DOHH2 (cell line): ENCODE measurements at regions not wholly inside any gene's neighbourhood (a gene's known extent, or its start where the extent isn't known, plus 50 kb on each side); places are given as distances from the start of the nearest gene placed in this dataset.

Experiments used
- EZH2phosphoT487 ChIP-seq: fragments of 200-600 bp; sonication (generic); IDR thresholded peaks from 2 replicates; pipeline ENCODE4 v1.6.1; 2017; ENCODE audit warnings: borderline replicate concordance, mild to moderate bottlenecking, antibody characterized with exemption, low read length, moderate library complexity, mixed read lengths
- TF ChIP-seq, protein P1 (sequence below): fragments of 200-600 bp; sonication (generic); IDR thresholded peaks from one replicate; pipeline ENCODE4 v1.5.1; 2014; ENCODE audit warnings: antibody characterized with exemption, mild to moderate bottlenecking, low read depth, low read length; ENCODE audit not compliant: poor library complexity, severe bottlenecking

DNA sequence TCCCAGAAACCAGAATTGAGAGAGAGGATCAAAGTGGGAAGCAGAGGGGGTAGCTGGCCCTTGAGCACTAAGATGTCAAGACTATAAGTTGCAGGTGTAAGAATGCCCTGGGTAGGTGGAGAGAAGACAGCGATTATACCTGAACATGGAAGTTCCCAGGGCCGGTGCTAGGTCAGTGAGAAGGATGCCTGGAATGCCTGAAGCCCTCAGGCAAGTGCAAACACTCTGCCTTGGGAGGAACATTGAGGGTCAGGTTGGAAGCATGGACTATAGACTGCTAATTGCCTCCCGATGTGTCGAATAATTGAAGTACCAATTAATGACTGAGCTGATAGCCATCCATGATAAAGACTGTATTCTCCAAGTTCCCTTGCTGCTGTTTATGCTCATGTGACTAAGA, 185.5 kb downstream of the DMRT2 start:
- TF ChIP-seq, protein P1, sequence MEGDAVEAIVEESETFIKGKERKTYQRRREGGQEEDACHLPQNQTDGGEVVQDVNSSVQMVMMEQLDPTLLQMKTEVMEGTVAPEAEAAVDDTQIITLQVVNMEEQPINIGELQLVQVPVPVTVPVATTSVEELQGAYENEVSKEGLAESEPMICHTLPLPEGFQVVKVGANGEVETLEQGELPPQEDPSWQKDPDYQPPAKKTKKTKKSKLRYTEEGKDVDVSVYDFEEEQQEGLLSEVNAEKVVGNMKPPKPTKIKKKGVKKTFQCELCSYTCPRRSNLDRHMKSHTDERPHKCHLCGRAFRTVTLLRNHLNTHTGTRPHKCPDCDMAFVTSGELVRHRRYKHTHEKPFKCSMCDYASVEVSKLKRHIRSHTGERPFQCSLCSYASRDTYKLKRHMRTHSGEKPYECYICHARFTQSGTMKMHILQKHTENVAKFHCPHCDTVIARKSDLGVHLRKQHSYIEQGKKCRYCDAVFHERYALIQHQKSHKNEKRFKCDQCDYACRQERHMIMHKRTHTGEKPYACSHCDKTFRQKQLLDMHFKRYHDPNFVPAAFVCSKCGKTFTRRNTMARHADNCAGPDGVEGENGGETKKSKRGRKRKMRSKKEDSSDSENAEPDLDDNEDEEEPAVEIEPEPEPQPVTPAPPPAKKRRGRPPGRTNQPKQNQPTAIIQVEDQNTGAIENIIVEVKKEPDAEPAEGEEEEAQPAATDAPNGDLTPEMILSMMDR = no peak
- TF ChIP-seq EZH2phosphoT487 = no peak
